Esophagus squamous epithelium (tissue), 5 donors: ENCODE measurements at regions not wholly inside any gene's neighbourhood (a gene's known extent, or its start where the extent isn't known, plus 50 kb on each side); places are given as distances from the start of the nearest gene placed in this dataset.

ENCODE experiments used
- DNase-seq: peaks from one replicate; lab custom pipeline; 2025; lab: John Stamatoyannopoulos, UW
- H3K27ac ChIP-seq, 4 donors: fragments of 200-600 bp; sonication (generic); one replicate each; pipeline ENCODE4 v1.5.1; 2016 to 2019; ENCODE audit warnings: mild to moderate bottlenecking in 1 of 4
- H3K27me3 ChIP-seq, 4 donors: fragments of 200-600 bp; sonication (generic); 1 replicate in 3 of 4; 2 replicates in 1 of 4; pipeline versions ENCODE4 v1.5.1 to v1.6.0; 2017 to 2021; ENCODE audit warnings: antibody characterized with exemption in 1 of 4
- H3K36me3 ChIP-seq, 3 donors: fragments of 200-600 bp; sonication (generic); one replicate each; pipeline ENCODE4 v1.5.1; 2016 to 2019
- H3K4me1 ChIP-seq, 3 donors: fragments of 200-600 bp; sonication (generic); one replicate each; pipeline ENCODE4 v1.5.1; 2017 to 2019
- H3K4me3 ChIP-seq, 4 donors: fragments of 200-600 bp; sonication (generic); 1 replicate in 3 of 4; 2 replicates in 1 of 4; pipeline ENCODE4 v1.5.1; 2016 to 2019; ENCODE audit warnings: mild to moderate bottlenecking in 2 of 4, moderate library complexity in 1 of 4
- H3K9me3 ChIP-seq, 3 donors: fragments of 200-600 bp; sonication (generic); one replicate each; pipeline ENCODE4 v1.5.1; 2016 to 2019
- CTCF ChIP-seq, 6 experiments: fragments of 450-650 bp in 4 of 6; fragments of 200-600 bp in 2 of 6; sonication (generic) in 2 of 6; IDR thresholded peaks; one replicate each; pipeline ENCODE4 v1.5.1; 2016 to 2019; ENCODE audit warnings: antibody characterized with exemption in 6 of 6, mild to moderate bottlenecking in 4 of 6, moderate library complexity in 4 of 6
- POLR2A ChIP-seq, 4 donors: fragments of 450-650 bp; IDR thresholded peaks; one replicate each; pipeline ENCODE4 v1.6.1; 2017; ENCODE audit warnings: antibody characterized with exemption in 4 of 4, mild to moderate bottlenecking in 4 of 4, moderate library complexity in 3 of 4
- WGBS, 2 donors: methylation state at CpG; one replicate each; pipeline ENCODE4 v1.1.5; 2018; 5-methylcytosine and 5-hydroxymethylcytosine counted together
- intact Hi-C: fragments of 100-400 bp; cut with DNase I; formaldehyde crosslinking; loops from one replicate; pipeline ENCODE4 v1.15.0; 2022
- donor health status: DM: yes; HTN: yes; CAD: no.

GRCh38 chr7:94323844-94324243 lies 70.9 kb upstream of the COL1A2 start:
- WGBS, 2 donors, result 46 to 54% methylated on average over 4 of the region's 4 CpGs
- Histone ChIP-seq H3K4me3 (no peak overlapping the region), H3K27me3 (no peaks in the 10 kb centered on the region), H3K9me3 (peaks cover 0 to 17% (median 4%) of the 10 kb centered on the region in 3 donors), H3K4me1 (no peaks in the 10 kb centered on the region), H3K27ac (peak overlapping the region in 1 of 4 donors; percentile 36), H3K36me3 (no peaks in the 10 kb centered on the region)
- DNase-seq, result no peak
- intact Hi-C loops, result no loop called here
- no peak for TF ChIP-seq POLR2A (IDR thresholded peaks at IDR 0.05)
- TF ChIP-seq CTCF (IDR thresholded peaks at IDR 0.05), result no peak

GRCh38 chr7:94324380-94325121 lies 70.1 kb upstream of the COL1A2 start:
- peaks cover 0 to 17% (median 4%) of the 10 kb centered on the region in 3 donors for H3K9me3 ChIP-seq
- H3K27ac ChIP-seq, result peak overlapping the region in 2 of 4 donors; percentile 5 to 36
- no peaks in the 10 kb centered on the region for H3K36me3 ChIP-seq
- WGBS, 2 donors, result 49 to 71% methylated on average over 2 of the region's 2 CpGs
- intact Hi-C loops, result no loop called here
- H3K4me1 ChIP-seq, result no peaks in the 10 kb centered on the region
- no peak overlapping the region for H3K4me3 ChIP-seq
- no peaks in the 10 kb centered on the region for H3K27me3 ChIP-seq
- no peak for DNase-seq
- TF ChIP-seq POLR2A (IDR thresholded peaks at IDR 0.05) (no peak), CTCF (IDR thresholded peaks at IDR 0.05) (no peak)

- TF ChIP-seq CTCF (IDR thresholded peaks at IDR 0.05), result no peak
- TF ChIP-seq POLR2A (IDR thresholded peaks at IDR 0.05), result no peak
- Histone ChIP-seq H3K27me3 (no peaks in the 10 kb centered on the region), H3K27ac (peak overlapping the region in 1 of 4 donors; percentile 5), H3K36me3 (no peaks in the 10 kb centered on the region), H3K4me1 (no peaks in the 10 kb centered on the region), H3K4me3 (no peak overlapping the region), H3K9me3 (peaks cover 0 to 15% (median 4%) of the 10 kb centered on the region in 3 donors)
- 68 to 89% methylated on average over 3 of the region's 3 CpGs for WGBS, 2 donors
- DNase-seq, result no peak
- intact Hi-C loops, result no loop called here
Observed at GRCh38 chr7:94325122-94325475, 69.6 kb upstream of the COL1A2 start.

GRCh38 chr7:94330269-94331020 lies 64.2 kb upstream of the COL1A2 start:
- Histone ChIP-seq H3K27me3 (no peaks in the 10 kb centered on the region), H3K4me1 (no peaks in the 10 kb centered on the region), H3K9me3 (no peaks in the 10 kb centered on the region), H3K4me3 (no peak overlapping the region), H3K36me3 (no peaks in the 10 kb centered on the region), H3K27ac (no peak overlapping the region)
- intact Hi-C loops, result no loop called here
- TF ChIP-seq POLR2A (IDR thresholded peaks at IDR 0.05) (no peak), CTCF (IDR thresholded peaks at IDR 0.05) (no peak)
- 58 to 65% methylated on average over 7 of the region's 7 CpGs for WGBS, 2 donors
- no peak for DNase-seq

- 78 to 81% methylated on average over 2 of the region's 2 CpGs for WGBS, 2 donors
- Histone ChIP-seq H3K27ac (no peak overlapping the region), H3K27me3 (no peaks in the 10 kb centered on the region), H3K4me3 (no peak overlapping the region), H3K36me3 (no peaks in the 10 kb centered on the region), H3K4me1 (no peaks in the 10 kb centered on the region), H3K9me3 (no peaks in the 10 kb centered on the region)
- intact Hi-C loops, result no loop called here
- no peak for TF ChIP-seq CTCF (IDR thresholded peaks at IDR 0.05)
- TF ChIP-seq POLR2A (IDR thresholded peaks at IDR 0.05), result no peak
- no peak for DNase-seq
Observed at GRCh38 chr7:94332571-94332970, 62.1 kb upstream of the COL1A2 start.
